BLaER1 (cell line): ENCODE measurements at regions not wholly inside any gene's neighbourhood (a gene's known extent, or its start where the extent isn't known, plus 50 kb on each side); places are given as distances from the start of the nearest gene placed in this dataset.

ENCODE experiments used
- H3K27ac ChIP-seq: shearing (Covaris generic); formaldehyde crosslinking; 2 replicates; pipeline ENCODE4 v1.8.1; 2022
- H3K27me3 ChIP-seq: shearing (Covaris generic); formaldehyde crosslinking; 2 replicates; pipeline ENCODE4 v1.8.1; 2022
- H3K36me3 ChIP-seq: shearing (Covaris generic); formaldehyde crosslinking; 2 replicates; pipeline ENCODE4 v1.8.1; 2022
- H3K4me1 ChIP-seq: shearing (Covaris generic); formaldehyde crosslinking; 2 replicates; pipeline ENCODE4 v1.8.1; 2022
- H3K4me2 ChIP-seq: shearing (Covaris generic); formaldehyde crosslinking; 2 replicates; pipeline ENCODE4 v1.8.1; 2022
- H3K4me3 ChIP-seq: shearing (Covaris generic); formaldehyde crosslinking; 2 replicates; pipeline ENCODE4 v1.8.1; 2022
- H3K9ac ChIP-seq: shearing (Covaris generic); formaldehyde crosslinking; 2 replicates; pipeline ENCODE4 v1.8.1; 2022
- H3K9me3 ChIP-seq: shearing (Covaris generic); formaldehyde crosslinking; 2 replicates; pipeline ENCODE4 v1.8.1; 2022
- H4K20me1 ChIP-seq: shearing (Covaris generic); formaldehyde crosslinking; 2 replicates; pipeline ENCODE4 v1.8.1; 2022
- Cebpa-rat ChIP-seq: shearing (Covaris generic); IDR thresholded peaks from 2 replicates; pipeline ENCODE4 v1.8.1; 2022

- Histone ChIP-seq H3K27me3 (no peaks in the 10 kb centered on the region), H3K4me1 (no peaks in the 10 kb centered on the region), H3K36me3 (no peaks in the 10 kb centered on the region), H3K4me2 (no peak overlapping the region), H3K27ac (no peak overlapping the region), H4K20me1 (no peaks in the 10 kb centered on the region), H3K9me3 (no peaks in the 10 kb centered on the region), H3K4me3 (no peak overlapping the region), H3K9ac (no peak overlapping the region)
- TF ChIP-seq Cebpa-rat = no peak
Observed at GRCh38 chr6:113317891-113318574, 539.1 kb upstream of the MARCKS start.

GRCh38 chr6:113318575-113318917 is 538.6 kb upstream of the MARCKS start:
- no peak overlapping the region for H3K27ac ChIP-seq
- H3K27me3 ChIP-seq = no peaks in the 10 kb centered on the region
- no peaks in the 10 kb centered on the region for H3K9me3 ChIP-seq
- no peaks in the 10 kb centered on the region for H3K4me1 ChIP-seq
- H3K4me3 ChIP-seq = no peak overlapping the region
- no peaks in the 10 kb centered on the region for H4K20me1 ChIP-seq
- H3K9ac ChIP-seq = no peak overlapping the region
- H3K4me2 ChIP-seq = no peak overlapping the region
- no peaks in the 10 kb centered on the region for H3K36me3 ChIP-seq
- no peak for TF ChIP-seq Cebpa-rat

GRCh38 chr6:113320653-113321052 is 536.5 kb upstream of the MARCKS start:
- Histone ChIP-seq H4K20me1 (no peaks in the 10 kb centered on the region), H3K4me2 (no peak overlapping the region), H3K36me3 (no peaks in the 10 kb centered on the region), H3K9me3 (no peaks in the 10 kb centered on the region), H3K4me3 (no peak overlapping the region), H3K27ac (no peak overlapping the region), H3K9ac (no peak overlapping the region), H3K27me3 (no peaks in the 10 kb centered on the region), H3K4me1 (no peaks in the 10 kb centered on the region)
- TF ChIP-seq Cebpa-rat = no peak

- H3K36me3 ChIP-seq = no peaks in the 10 kb centered on the region
- no peaks in the 10 kb centered on the region for H3K4me1 ChIP-seq
- no peaks in the 10 kb centered on the region for H3K27me3 ChIP-seq
- no peak overlapping the region for H3K4me2 ChIP-seq
- TF ChIP-seq Cebpa-rat = no peak
- no peak overlapping the region for H3K4me3 ChIP-seq
- no peak overlapping the region for H3K9ac ChIP-seq
- no peaks in the 10 kb centered on the region for H4K20me1 ChIP-seq
- H3K27ac ChIP-seq = no peak overlapping the region
- no peaks in the 10 kb centered on the region for H3K9me3 ChIP-seq
Observed at GRCh38 chr6:113326781-113327180, 530.4 kb upstream of the MARCKS start.

GRCh38 chr6:113328886-113329381 is 528.2 kb upstream of the MARCKS start:
- TF ChIP-seq Cebpa-rat = no peak
- Histone ChIP-seq H3K27ac (no peak overlapping the region), H4K20me1 (no peaks in the 10 kb centered on the region), H3K36me3 (no peaks in the 10 kb centered on the region), H3K9ac (no peak overlapping the region), H3K4me1 (no peaks in the 10 kb centered on the region), H3K4me3 (no peak overlapping the region), H3K9me3 (no peaks in the 10 kb centered on the region), H3K27me3 (no peaks in the 10 kb centered on the region), H3K4me2 (no peak overlapping the region)

- Histone ChIP-seq H4K20me1 (no peaks in the 10 kb centered on the region), H3K4me3 (no peak overlapping the region), H3K36me3 (no peaks in the 10 kb centered on the region), H3K27ac (no peak overlapping the region), H3K9ac (no peak overlapping the region), H3K27me3 (no peaks in the 10 kb centered on the region), H3K9me3 (no peaks in the 10 kb centered on the region), H3K4me2 (no peak overlapping the region), H3K4me1 (no peaks in the 10 kb centered on the region)
- no peak for TF ChIP-seq Cebpa-rat
Observed at GRCh38 chr6:113329942-113330635, 527.1 kb upstream of the MARCKS start.

- H4K20me1 ChIP-seq = no peaks in the 10 kb centered on the region
- H3K9me3 ChIP-seq = no peaks in the 10 kb centered on the region
- TF ChIP-seq Cebpa-rat = no peak
- no peaks in the 10 kb centered on the region for H3K4me1 ChIP-seq
- no peak overlapping the region for H3K9ac ChIP-seq
- no peak overlapping the region for H3K4me2 ChIP-seq
- H3K4me3 ChIP-seq = no peak overlapping the region
- no peak overlapping the region for H3K27ac ChIP-seq
- H3K27me3 ChIP-seq = no peaks in the 10 kb centered on the region
- H3K36me3 ChIP-seq = no peaks in the 10 kb centered on the region
Observed at GRCh38 chr6:113330636-113330946, 526.6 kb upstream of the MARCKS start.

GRCh38 chr6:113331021-113331420 is 526.1 kb upstream of the MARCKS start:
- no peak overlapping the region for H3K4me3 ChIP-seq
- H3K4me1 ChIP-seq = no peaks in the 10 kb centered on the region
- H3K4me2 ChIP-seq = no peak overlapping the region
- no peaks in the 10 kb centered on the region for H3K9me3 ChIP-seq
- H3K27me3 ChIP-seq = no peaks in the 10 kb centered on the region
- H3K27ac ChIP-seq = no peak overlapping the region
- TF ChIP-seq Cebpa-rat = no peak
- no peaks in the 10 kb centered on the region for H3K36me3 ChIP-seq
- no peak overlapping the region for H3K9ac ChIP-seq
- no peaks in the 10 kb centered on the region for H4K20me1 ChIP-seq

- H3K27ac ChIP-seq = no peak overlapping the region
- H3K4me3 ChIP-seq = no peak overlapping the region
- H4K20me1 ChIP-seq = no peaks in the 10 kb centered on the region
- H3K36me3 ChIP-seq = no peaks in the 10 kb centered on the region
- H3K4me2 ChIP-seq = no peak overlapping the region
- no peak for TF ChIP-seq Cebpa-rat
- H3K27me3 ChIP-seq = no peaks in the 10 kb centered on the region
- H3K9me3 ChIP-seq = no peaks in the 10 kb centered on the region
- no peaks in the 10 kb centered on the region for H3K4me1 ChIP-seq
- no peak overlapping the region for H3K9ac ChIP-seq
Observed at GRCh38 chr6:113338644-113339043, 518.5 kb upstream of the MARCKS start.

- Histone ChIP-seq H3K27me3 (no peaks in the 10 kb centered on the region), H3K9ac (no peak overlapping the region), H3K36me3 (no peaks in the 10 kb centered on the region), H4K20me1 (no peaks in the 10 kb centered on the region), H3K9me3 (no peaks in the 10 kb centered on the region), H3K4me1 (no peaks in the 10 kb centered on the region), H3K4me3 (no peak overlapping the region), H3K27ac (no peak overlapping the region), H3K4me2 (no peak overlapping the region)
- TF ChIP-seq Cebpa-rat = no peak
Observed at GRCh38 chr6:113339209-113339608, 517.9 kb upstream of the MARCKS start.

GRCh38 chr6:113340371-113340770 is 516.8 kb upstream of the MARCKS start:
- Histone ChIP-seq H3K4me2 (no peak overlapping the region), H3K36me3 (no peaks in the 10 kb centered on the region), H3K9me3 (no peaks in the 10 kb centered on the region), H3K27me3 (no peaks in the 10 kb centered on the region), H3K9ac (no peak overlapping the region), H3K27ac (no peak overlapping the region), H3K4me1 (no peaks in the 10 kb centered on the region), H3K4me3 (no peak overlapping the region), H4K20me1 (no peaks in the 10 kb centered on the region)
- no peak for TF ChIP-seq Cebpa-rat
